ENCODE measurements at regions not wholly inside any gene's neighbourhood (a gene's known extent, or its start where the extent isn't known, plus 50 kb on each side); places are given as distances from the start of the nearest gene placed in this dataset.

- no peaks in the 10 kb centered on the region for H3K36me3 ChIP-seq (ENCODE audit: low read depth, low read length)
- H3K4me3 ChIP-seq (ENCODE audit: low read length) = no peak overlapping the region
- no peaks in the 10 kb centered on the region for H3F3A ChIP-seq (ENCODE audit: low read length, unreplicated experiment)
- no peak overlapping the region for H3K4me2 ChIP-seq (ENCODE audit: low read length)
- no peak for TF ChIP-seq EZH2 (IDR thresholded peaks at IDR 0.05; ENCODE audit: low read length, unreplicated experiment)
- TF ChIP-seq CTCF (conservative IDR thresholded peaks at IDR 0.05; ENCODE audit: low read depth, low read length) = no peak
- no peak for TF ChIP-seq EZH2phosphoT487 (IDR thresholded peaks at IDR 0.05; ENCODE audit: borderline replicate concordance, low read length)
- no TSS peak for BruUV-seq (replicated peaks)
- H3K79me2 ChIP-seq (ENCODE audit: low read length) = no peaks in the 10 kb centered on the region
- ChIA-PET POLR2A (ENCODE audit: unreplicated experiment) (no interaction called here), CTCF (no interaction called here)
- no peak overlapping the region for H2AFZ ChIP-seq (ENCODE audit: low read length)
- no peak overlapping the region for H3K27ac ChIP-seq (ENCODE audit: low read length)
- 0 out of 2 replicates have a peak, but pooled peaks cover 4% of the 10 kb centered on the region for H3K27me3 ChIP-seq (ENCODE audit: low read length)
- H3K4me1 ChIP-seq (ENCODE audit: insufficient read depth, low read length) = no peaks in the 10 kb centered on the region
- no peaks in the 10 kb centered on the region for H3K9me2 ChIP-seq (replicated peaks; ENCODE audit: low read length)
- no peaks in the 10 kb centered on the region for H4K20me1 ChIP-seq (ENCODE audit: low read length)
- no peak for DNase-seq
- no peak for ATAC-seq
- H3K9me3 ChIP-seq (ENCODE audit: low read length) = no peaks in the 10 kb centered on the region
- H3K9ac ChIP-seq (ENCODE audit: low read length) = no peak overlapping the region
- intact Hi-C loops (cut with micrococcal nuclease) = no loop called here
Observed at GRCh38 chr10:23884670-23885069, 324.3 kb upstream of the KIAA1217 start.

- intact Hi-C loops (cut with micrococcal nuclease) = no loop called here
- no peak overlapping the region for H3K9ac ChIP-seq (ENCODE audit: low read length)
- H3K79me2 ChIP-seq (ENCODE audit: low read length) = no peaks in the 10 kb centered on the region
- no peaks in the 10 kb centered on the region for H3K36me3 ChIP-seq (ENCODE audit: low read depth, low read length)
- no peak for ATAC-seq
- no peaks in the 10 kb centered on the region for H3K4me1 ChIP-seq (ENCODE audit: insufficient read depth, low read length)
- BruUV-seq (replicated peaks) = no TSS peak
- no peak overlapping the region for H3K4me3 ChIP-seq (ENCODE audit: low read length)
- no peaks in the 10 kb centered on the region for H3K9me2 ChIP-seq (replicated peaks; ENCODE audit: low read length)
- ChIA-PET CTCF (no interaction called here), POLR2A (ENCODE audit: unreplicated experiment) (no interaction called here)
- H3K27me3 ChIP-seq (ENCODE audit: low read length) = peaks cover 10% of the 10 kb centered on the region; the same call in 1 of the 2 replicates
- H2AFZ ChIP-seq (ENCODE audit: low read length) = no peak overlapping the region
- no peak for DNase-seq
- no peak overlapping the region for H3K27ac ChIP-seq (ENCODE audit: low read length)
- no peak overlapping the region for H3K4me2 ChIP-seq (ENCODE audit: low read length)
- H3F3A ChIP-seq (ENCODE audit: low read length, unreplicated experiment) = no peaks in the 10 kb centered on the region
- no peaks in the 10 kb centered on the region for H3K9me3 ChIP-seq (ENCODE audit: low read length)
- H4K20me1 ChIP-seq (ENCODE audit: low read length) = no peaks in the 10 kb centered on the region
- TF ChIP-seq EZH2phosphoT487 (IDR thresholded peaks at IDR 0.05; ENCODE audit: borderline replicate concordance, low read length) (no peak), EZH2 (IDR thresholded peaks at IDR 0.05; ENCODE audit: low read length, unreplicated experiment) (no peak), CTCF (conservative IDR thresholded peaks at IDR 0.05; ENCODE audit: low read depth, low read length) (no peak)
Observed at GRCh38 chr10:23885853-23886252, 323.1 kb upstream of the KIAA1217 start.

- no peak overlapping the region for H2AFZ ChIP-seq (ENCODE audit: low read length)
- no peaks in the 10 kb centered on the region for H3K9me3 ChIP-seq (ENCODE audit: low read length)
- no peak overlapping the region for H3K9ac ChIP-seq (ENCODE audit: low read length)
- no peaks in the 10 kb centered on the region for H3F3A ChIP-seq (ENCODE audit: low read length, unreplicated experiment)
- H4K20me1 ChIP-seq (ENCODE audit: low read length) = no peaks in the 10 kb centered on the region
- TF ChIP-seq EZH2 (IDR thresholded peaks at IDR 0.05; ENCODE audit: low read length, unreplicated experiment) (no peak), CTCF (conservative IDR thresholded peaks at IDR 0.05; ENCODE audit: low read depth, low read length) (0 out of 2 replicates have a peak, but pooled peaks have one; percentile 18), EZH2phosphoT487 (IDR thresholded peaks at IDR 0.05; ENCODE audit: borderline replicate concordance, low read length) (no peak)
- CTCF ChIA-PET = no interaction called here
- no peaks in the 10 kb centered on the region for H3K9me2 ChIP-seq (replicated peaks; ENCODE audit: low read length)
- DNase-seq (peak; percentile 17), ATAC-seq (no peak)
- no peaks in the 10 kb centered on the region for H3K79me2 ChIP-seq (ENCODE audit: low read length)
- no peaks in the 10 kb centered on the region for H3K4me1 ChIP-seq (ENCODE audit: insufficient read depth, low read length)
- no peak overlapping the region for H3K27ac ChIP-seq (ENCODE audit: low read length)
- no peak overlapping the region for H3K4me2 ChIP-seq (ENCODE audit: low read length)
- peaks cover 14% of the 10 kb centered on the region; the same call in 1 of the 2 replicates for H3K27me3 ChIP-seq (ENCODE audit: low read length)
- BruUV-seq (replicated peaks) = no TSS peak
- POLR2A ChIA-PET (ENCODE audit: unreplicated experiment) = no interaction called here
- no peaks in the 10 kb centered on the region for H3K36me3 ChIP-seq (ENCODE audit: low read depth, low read length)
- intact Hi-C loops (cut with micrococcal nuclease) = no loop called here
- H3K4me3 ChIP-seq (ENCODE audit: low read length) = no peak overlapping the region
Observed at GRCh38 chr10:23886355-23886754, 322.6 kb upstream of the KIAA1217 start.
